ENCODE measurements at regions not wholly inside any gene's neighbourhood (a gene's known extent, or its start where the extent isn't known, plus 50 kb on each side); places are given as distances from the start of the nearest gene placed in this dataset.
"Not testable (repeated sequence)": the region's sequence is repeated elsewhere in the genome, so short reads cannot be mapped to it uniquely, and the experiment has no call there.

DNA sequence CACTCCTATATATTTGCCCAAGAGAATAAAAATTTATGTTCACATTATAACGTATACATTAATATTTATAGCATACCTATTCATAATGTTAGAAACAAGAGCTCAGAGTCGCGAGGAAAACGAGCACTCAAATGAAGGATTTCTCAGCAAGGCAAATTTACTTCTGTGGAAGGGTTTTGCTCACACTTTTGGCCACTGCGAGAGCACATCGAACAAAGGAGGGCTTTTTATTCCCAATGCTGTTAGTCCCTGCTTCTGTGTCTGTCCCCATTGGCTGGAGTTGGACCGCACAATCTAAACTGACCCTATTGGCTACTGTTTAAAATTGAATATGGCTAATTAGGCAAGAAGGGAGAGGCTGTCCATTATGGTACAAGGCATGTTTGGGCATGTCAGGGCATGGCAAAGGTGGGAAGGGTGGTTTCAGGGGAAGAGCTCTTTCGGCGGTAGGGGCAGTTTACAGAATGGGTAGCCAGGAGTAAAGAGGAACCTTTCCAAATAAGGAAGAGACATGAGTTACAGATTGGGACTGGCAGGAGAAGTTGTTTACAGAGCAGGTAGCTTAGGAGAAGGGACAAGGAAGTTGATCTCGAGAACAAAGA lies 702.9 kb downstream of the TRHDE start:
- CTCF ChIA-PET, result no interaction called here

DNA sequence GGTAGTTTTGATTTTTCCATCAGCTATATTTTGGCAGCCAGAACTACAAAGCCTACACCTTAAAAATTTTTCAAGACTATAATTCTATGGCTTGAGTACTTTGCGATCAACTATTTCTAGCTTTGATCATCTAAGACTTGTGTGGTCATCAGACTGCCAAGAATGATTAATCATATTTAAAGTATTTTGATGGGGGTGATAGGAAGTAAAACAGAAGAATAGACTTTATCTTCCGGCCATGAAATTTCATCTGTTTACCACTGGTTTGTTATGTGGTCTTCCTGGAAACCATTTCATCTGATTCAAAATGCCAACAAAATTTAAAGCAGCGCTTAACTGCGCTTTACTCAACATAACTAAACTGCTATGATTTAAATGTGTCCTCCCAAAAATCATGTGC lies 706.8 kb downstream of the TRHDE start:
- intact Hi-C loops (cut with micrococcal nuclease), result no loop called here
- no peak for DNase-seq
- POLR2A ChIA-PET, result no interaction called here

More for the DNA sequence above, 702.9 kb downstream of the TRHDE start:
- Mint-ChIP-seq H3K4me1 (no peaks in the 10 kb centered on the region), H3K9me3 (peaks cover 9% of the 10 kb centered on the region), H3K27me3 (no peaks in the 10 kb centered on the region), H3K36me3 (ENCODE audit: low read depth) (no peaks in the 10 kb centered on the region), H3K4me3 (no peak overlapping the region), H3K27ac (no peak overlapping the region)
- POLR2A ChIA-PET, result no interaction called here
- ATAC-seq (ENCODE audit: low read depth) (no peak), DNase-seq (no peak)
- TF ChIP-seq, protein P1, sequence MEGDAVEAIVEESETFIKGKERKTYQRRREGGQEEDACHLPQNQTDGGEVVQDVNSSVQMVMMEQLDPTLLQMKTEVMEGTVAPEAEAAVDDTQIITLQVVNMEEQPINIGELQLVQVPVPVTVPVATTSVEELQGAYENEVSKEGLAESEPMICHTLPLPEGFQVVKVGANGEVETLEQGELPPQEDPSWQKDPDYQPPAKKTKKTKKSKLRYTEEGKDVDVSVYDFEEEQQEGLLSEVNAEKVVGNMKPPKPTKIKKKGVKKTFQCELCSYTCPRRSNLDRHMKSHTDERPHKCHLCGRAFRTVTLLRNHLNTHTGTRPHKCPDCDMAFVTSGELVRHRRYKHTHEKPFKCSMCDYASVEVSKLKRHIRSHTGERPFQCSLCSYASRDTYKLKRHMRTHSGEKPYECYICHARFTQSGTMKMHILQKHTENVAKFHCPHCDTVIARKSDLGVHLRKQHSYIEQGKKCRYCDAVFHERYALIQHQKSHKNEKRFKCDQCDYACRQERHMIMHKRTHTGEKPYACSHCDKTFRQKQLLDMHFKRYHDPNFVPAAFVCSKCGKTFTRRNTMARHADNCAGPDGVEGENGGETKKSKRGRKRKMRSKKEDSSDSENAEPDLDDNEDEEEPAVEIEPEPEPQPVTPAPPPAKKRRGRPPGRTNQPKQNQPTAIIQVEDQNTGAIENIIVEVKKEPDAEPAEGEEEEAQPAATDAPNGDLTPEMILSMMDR (IDR thresholded peaks at IDR 0.05), result no peak
- intact Hi-C loops (cut with micrococcal nuclease), result no loop called here

DNA sequence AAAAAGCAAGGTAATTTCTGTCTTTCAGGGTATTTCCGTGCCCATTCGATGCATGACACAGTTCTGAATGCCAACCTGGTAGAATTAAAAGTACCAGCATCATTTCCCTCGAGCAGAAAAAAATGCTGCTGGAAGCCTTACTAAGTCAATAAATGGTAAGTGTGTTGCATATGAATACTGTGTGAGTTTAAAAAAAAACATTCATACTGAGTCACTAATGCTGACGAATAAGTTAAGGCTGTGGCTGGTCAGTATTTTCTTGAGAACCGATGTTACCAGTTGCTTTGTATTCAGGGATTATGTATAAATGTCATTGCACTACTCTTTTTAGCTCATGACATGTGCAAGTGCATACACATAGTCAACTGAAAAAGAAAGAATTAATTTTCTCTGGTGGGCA lies 710.2 kb downstream of the TRHDE start:
- TF ChIP-seq, protein P1 (IDR thresholded peaks at IDR 0.05), result no peak
- CTCF ChIA-PET, result no interaction called here
- intact Hi-C loops (cut with micrococcal nuclease), result no loop called here
- Mint-ChIP-seq H3K9me3 (peaks cover 9% of the 10 kb centered on the region), H3K27me3 (no peaks in the 10 kb centered on the region), H3K36me3 (ENCODE audit: low read depth) (no peaks in the 10 kb centered on the region), H3K27ac (no peak overlapping the region), H3K4me1 (no peaks in the 10 kb centered on the region), H3K4me3 (no peak overlapping the region)
- no peak for ATAC-seq (ENCODE audit: low read depth)
- POLR2A ChIA-PET, result no interaction called here
- no peak for DNase-seq

More for the DNA sequence above, 706.8 kb downstream of the TRHDE start:
- TF ChIP-seq, protein P1 (IDR thresholded peaks at IDR 0.05), result no peak
- Mint-ChIP-seq H3K9me3 (peaks cover 13% of the 10 kb centered on the region), H3K4me3 (no peak overlapping the region), H3K27ac (no peak overlapping the region), H3K36me3 (ENCODE audit: low read depth) (no peaks in the 10 kb centered on the region), H3K27me3 (no peaks in the 10 kb centered on the region), H3K4me1 (no peaks in the 10 kb centered on the region)
- ATAC-seq (ENCODE audit: low read depth), result no peak
- CTCF ChIA-PET, result no interaction called here

DNA sequence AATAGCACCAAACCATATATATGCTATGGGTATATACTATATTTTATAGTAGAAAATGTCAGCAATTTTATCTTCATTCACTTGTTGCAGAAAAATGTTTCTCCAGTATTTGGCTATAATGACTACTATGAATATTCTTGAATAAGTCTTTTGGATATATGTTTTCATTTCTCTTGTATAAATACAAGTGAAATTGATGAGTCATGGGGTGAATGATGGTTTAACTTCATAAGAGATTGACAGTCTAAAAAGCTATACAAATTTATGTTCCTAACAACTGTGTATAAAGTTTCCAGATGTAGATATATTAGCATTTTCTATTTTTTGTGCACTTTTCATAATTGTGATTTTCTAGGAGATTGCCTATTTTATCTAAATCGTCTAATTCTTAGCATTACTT lies 714.8 kb downstream of the TRHDE start:
- CTCF ChIA-PET, result no interaction called here
- Mint-ChIP-seq H3K9me3 (peaks cover 6% of the 10 kb centered on the region), H3K36me3 (ENCODE audit: low read depth) (no peaks in the 10 kb centered on the region), H3K27me3 (no peaks in the 10 kb centered on the region), H3K27ac (no peak overlapping the region), H3K4me3 (no peak overlapping the region), H3K4me1 (no peaks in the 10 kb centered on the region)
- intact Hi-C loops (cut with micrococcal nuclease), result no loop called here
- TF ChIP-seq, protein P1 (IDR thresholded peaks at IDR 0.05), result no peak
- ATAC-seq (ENCODE audit: low read depth) (no peak), DNase-seq (no peak)
- POLR2A ChIA-PET, result no interaction called here

DNA sequence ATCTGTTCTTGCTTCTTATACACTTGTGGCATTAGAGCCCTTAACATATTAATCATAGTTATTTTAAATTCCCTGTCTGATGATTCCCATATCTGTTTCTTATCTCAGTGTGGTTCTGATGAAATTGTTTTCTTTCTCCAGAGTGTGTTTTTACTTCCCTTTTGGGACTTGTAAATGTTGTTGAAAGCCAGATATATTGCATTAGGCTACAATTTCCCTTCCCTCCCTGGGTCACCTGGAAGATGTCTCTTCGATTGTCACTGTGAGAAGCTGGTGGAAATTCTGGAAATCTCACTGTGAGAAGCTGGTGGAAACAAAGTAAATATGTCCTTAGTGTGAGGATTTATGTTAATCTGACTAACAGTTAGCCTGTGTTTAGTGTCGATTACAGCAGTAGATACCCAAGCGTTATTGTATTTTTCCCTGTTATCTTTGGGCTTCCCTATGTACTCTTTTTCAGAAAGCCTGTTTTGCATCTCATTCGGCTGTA lies 717.3 kb downstream of the TRHDE start:
- Mint-ChIP-seq H3K27ac (no peak overlapping the region), H3K4me1 (no peaks in the 10 kb centered on the region), H3K27me3 (no peaks in the 10 kb centered on the region), H3K36me3 (ENCODE audit: low read depth) (no peaks in the 10 kb centered on the region), H3K4me3 (no peak overlapping the region), H3K9me3 (peaks cover 6% of the 10 kb centered on the region)
- no peak for DNase-seq
- CTCF ChIA-PET, result no interaction called here
- TF ChIP-seq, protein P1 (IDR thresholded peaks at IDR 0.05), result no peak
- intact Hi-C loops (cut with micrococcal nuclease), result no loop called here
- ATAC-seq (ENCODE audit: low read depth), result no peak
- POLR2A ChIA-PET, result no interaction called here

DNA sequence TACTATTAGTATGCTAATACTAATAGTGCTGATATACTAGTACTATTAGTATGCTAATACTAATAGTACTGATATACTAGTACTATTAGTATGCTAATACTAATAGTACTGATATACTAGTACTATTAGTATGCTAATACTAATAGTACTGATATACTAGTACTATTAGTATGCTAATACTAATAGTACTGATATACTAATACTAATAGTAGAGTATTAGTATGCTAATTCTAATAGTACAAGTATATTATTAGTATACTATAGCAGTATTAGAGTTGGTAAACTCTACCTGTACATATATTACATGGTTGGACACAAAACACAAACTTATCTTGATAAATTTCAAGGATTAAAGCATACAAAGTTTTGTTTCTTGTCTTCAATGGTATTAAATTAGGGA lies 722.9 kb downstream of the TRHDE start:
- H3K27ac Mint-ChIP-seq; POLR2A ChIA-PET; ATAC-seq (ENCODE audit: low read depth); H3K9me3 Mint-ChIP-seq; DNase-seq; intact Hi-C loops (cut with micrococcal nuclease); H3K4me1 Mint-ChIP-seq; H3K36me3 Mint-ChIP-seq (ENCODE audit: low read depth); H3K27me3 Mint-ChIP-seq; H3K4me3 Mint-ChIP-seq; CTCF ChIA-PET: not testable (repeated sequence)

All from activated B cell treated with CpG ODN at 0.5 μM for 24 hours (primary cell).